AG10803 (cell line): ENCODE measurements at regions not wholly inside any gene's neighbourhood (a gene's known extent, or its start where the extent isn't known, plus 50 kb on each side); places are given as distances from the start of the nearest gene placed in this dataset.

Experiments used
- DNase-seq: peaks from one replicate; pipeline ENCODE4 v3.0.0; 2010; ENCODE audit warnings: low read depth
- H3K4me3 ChIP-seq: 2 replicates; pipeline ENCODE4 v1.5.1; 2011; ENCODE audit warnings: mild to moderate bottlenecking, low read length, control low read depth
- CTCF ChIP-seq: conservative IDR thresholded peaks from 2 replicates; pipeline ENCODE4 v1.5.1; 2011; ENCODE audit warnings: mild to moderate bottlenecking, low read length, control low read depth, inconsistent platforms

- TF ChIP-seq CTCF: no peak
- no peak for DNase-seq
- no peak overlapping the region for H3K4me3 ChIP-seq
Measured at GRCh38 chr15:72925661-72926060, 126.6 kb upstream of the NEO1 start.

GRCh38 chr15:72923289-72923688 is 129.0 kb upstream of the NEO1 start:
- DNase-seq: no peak
- no peak for TF ChIP-seq CTCF
- H3K4me3 ChIP-seq: no peak overlapping the region

GRCh38 chr15:72920551-72920950 is 131.7 kb upstream of the NEO1 start:
- H3K4me3 ChIP-seq: no peak overlapping the region
- DNase-seq: no peak
- TF ChIP-seq CTCF: no peak

- TF ChIP-seq CTCF: no peak
- no peak for DNase-seq
- H3K4me3 ChIP-seq: no peak overlapping the region
Measured at GRCh38 chr15:72919936-72920465, 132.3 kb upstream of the NEO1 start.

- TF ChIP-seq CTCF: no peak
- no peak for DNase-seq
Measured at GRCh38 chr15:72916897-72917296, 133.3 kb upstream of the ADPGK start.

GRCh38 chr15:72916378-72916777 is 132.8 kb upstream of the ADPGK start:
- no peak for TF ChIP-seq CTCF
- no peak for DNase-seq
- H3K4me3 ChIP-seq: no peak overlapping the region

More at GRCh38 chr15:72916897-72917296, 133.3 kb upstream of the ADPGK start:
- no peak overlapping the region for H3K4me3 ChIP-seq

- no peak for TF ChIP-seq CTCF
- H3K4me3 ChIP-seq: no peak overlapping the region
- no peak for DNase-seq
Measured at GRCh38 chr15:72915843-72916242, 132.3 kb upstream of the ADPGK start.
